Eye (tissue), 1 donor: ENCODE measurements at regions not wholly inside any gene's neighbourhood (a gene's known extent, or its start where the extent isn't known, plus 50 kb on each side); places are given as distances from the start of the nearest gene placed in this dataset.

Experiments
- DNase-seq: peaks from one replicate; pipeline ENCODE4 v3.0.0-alpha.2; 2015

DNA sequence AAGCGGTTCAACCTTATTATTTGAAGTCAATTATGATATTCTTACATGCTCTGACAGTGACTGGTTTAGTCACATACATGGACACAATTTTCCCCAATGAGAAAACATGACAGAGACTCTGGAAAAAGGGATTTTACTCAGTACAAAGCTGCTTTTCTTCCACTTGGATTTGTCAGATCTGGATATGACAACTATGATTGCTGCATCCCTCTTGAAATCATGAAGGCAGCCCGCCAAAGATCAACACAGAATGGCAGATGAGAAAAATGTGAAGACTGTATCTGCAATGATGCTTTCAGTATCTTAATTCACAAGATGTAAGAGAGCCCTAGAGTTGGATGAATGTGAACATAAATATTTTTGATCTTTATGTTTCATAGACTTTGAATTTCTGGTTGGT lies 439.6 kb downstream of the CDH8 start:
- DNase-seq: no peak

DNA sequence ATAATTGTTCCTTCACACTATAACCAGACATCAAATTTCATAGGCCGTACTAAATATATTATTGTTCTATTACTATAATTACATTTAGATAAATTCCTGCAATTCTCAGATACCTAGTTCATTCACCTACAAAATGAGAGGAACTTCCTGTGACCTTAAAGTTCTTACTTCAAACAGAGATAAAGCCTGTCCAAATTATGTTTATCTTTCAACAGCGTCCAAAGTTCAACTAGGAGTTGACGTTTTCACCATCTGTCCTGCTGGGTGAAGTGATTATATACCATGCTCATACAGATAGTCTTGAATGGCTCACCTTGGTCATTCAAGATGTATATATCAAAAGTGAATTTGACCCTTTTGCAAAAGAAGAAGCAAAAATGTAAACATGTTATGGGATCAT lies 440.6 kb downstream of the CDH8 start:
- DNase-seq: no peak

DNA sequence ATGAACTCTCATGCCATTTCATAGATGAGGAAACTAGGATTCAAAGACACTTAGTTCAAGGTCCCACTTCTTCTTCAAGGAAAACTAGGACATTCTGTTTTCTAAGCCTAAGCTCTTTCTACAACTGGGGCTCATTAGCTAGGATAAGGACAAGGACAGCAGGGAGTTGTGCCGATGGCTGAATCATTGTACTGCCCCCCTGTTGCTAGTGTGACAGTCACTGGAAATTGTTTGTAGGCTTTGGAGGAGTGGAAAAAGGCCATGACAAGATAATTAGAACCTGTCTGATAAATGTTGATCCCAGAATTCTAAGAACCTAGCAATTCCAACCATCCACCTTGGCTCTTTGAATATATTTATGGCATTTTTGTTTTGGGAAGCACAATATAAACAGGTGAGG lies 445.7 kb downstream of the CDH8 start:
- DNase-seq: no peak

DNA sequence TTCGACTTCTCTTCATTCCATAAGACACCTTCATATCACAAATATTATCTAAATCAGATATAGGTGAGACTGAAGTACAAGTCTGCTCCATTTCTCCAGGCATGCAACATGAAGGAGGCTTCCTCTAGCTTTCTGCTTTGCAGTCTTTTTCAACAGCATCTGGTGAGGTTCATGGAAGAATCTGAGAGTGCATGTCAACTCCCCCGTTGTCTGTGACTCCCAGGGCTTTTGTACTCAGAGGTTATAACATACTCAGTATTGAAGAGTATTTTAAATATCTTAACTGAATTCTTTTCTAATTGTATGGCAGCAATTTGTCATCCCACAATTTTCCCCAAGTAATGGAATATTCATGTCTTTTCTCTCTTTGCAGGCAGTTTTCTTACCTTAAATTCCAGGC lies 448.7 kb downstream of the CDH8 start:
- no peak for DNase-seq

DNA sequence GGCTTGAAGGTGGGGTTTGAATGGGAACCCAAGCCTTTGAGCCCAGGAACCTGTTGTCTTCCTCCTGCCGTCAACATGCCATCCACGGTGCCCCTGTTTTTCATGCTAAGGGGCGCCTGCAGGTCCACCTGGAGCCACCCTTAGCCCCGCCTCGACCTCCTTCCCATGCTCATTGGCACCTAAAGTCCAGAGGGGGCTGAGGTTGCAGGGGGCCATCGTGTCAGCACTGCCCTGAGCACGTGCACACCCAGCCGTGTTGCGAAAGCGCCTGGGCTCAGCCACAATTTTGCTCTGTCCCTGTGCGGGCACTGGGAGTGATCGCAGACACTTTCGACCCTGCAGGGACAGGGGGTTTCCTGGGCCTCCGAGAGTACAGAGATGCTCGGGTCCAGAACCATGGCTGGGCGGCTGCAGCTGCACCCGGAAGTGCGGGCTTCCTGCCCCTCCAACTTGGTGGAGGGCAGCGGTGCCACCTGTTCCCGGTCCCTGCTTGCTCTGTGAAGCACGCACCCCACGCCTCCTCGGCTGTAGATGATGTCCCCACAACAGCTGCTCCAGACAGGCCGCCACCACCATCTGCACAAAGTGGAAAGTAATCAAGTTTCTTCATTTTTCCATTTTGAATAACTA lies 454.7 kb downstream of the CDH8 start:
- DNase-seq: no peak

DNA sequence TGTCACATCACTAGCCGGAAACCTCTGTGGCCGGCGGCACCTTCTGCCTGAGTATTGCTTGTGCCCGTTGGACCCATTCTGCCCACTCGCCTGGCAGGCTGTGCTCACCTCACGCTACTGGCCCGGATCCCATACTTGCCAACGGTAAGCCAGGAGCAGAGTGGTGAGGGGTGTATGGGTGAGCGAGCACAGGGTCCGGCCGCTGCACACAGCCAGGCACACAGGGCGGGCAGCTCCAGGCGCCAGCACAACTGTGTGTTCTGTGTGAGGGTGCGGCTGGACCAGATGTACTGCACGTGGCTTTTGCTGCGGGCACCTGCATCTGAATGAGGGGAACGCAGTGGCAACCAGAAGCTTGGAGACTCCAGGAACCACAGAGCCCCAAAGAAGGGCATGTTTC lies 455.7 kb downstream of the CDH8 start:
- DNase-seq: no peak

DNA sequence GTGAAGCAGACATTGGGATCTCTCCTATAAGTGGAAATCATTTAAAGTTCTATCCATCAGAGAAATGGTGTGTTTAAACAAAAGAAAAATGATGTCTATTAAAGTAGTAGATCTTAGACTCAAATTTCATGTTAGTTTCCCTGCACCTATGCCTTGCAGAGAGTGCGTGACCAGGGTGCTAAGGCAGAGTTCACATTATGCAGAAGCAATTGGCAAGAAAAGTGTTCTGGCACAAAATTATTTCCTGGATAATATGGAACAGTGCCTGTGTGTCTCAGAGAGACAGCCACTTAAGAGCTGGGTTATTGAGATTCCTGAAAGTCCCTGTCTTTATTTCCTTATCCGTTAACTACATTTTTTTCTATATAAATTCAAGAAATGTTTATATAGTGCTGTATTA lies 457.0 kb downstream of the CDH8 start:
- DNase-seq: no peak

DNA sequence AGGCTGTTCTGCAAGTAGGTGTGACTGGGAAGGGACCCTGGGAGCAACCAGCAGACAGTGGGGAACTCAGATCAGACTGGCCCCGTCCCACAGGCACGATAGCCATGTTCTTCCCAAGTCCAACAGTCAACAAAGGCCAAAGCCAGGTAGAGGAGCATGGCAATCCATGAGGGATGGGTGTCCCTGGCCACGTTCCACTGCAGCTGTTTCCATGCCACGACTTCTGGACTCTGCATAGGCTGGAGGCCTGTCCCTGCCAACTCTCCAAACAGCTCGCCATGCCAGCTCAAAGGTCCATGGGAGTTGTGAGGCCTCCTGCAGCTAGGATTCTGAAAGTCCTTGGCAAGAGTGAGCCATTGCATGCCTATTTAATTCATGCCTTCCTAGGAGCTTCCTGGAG lies 459.8 kb downstream of the CDH8 start:
- DNase-seq: no peak

DNA sequence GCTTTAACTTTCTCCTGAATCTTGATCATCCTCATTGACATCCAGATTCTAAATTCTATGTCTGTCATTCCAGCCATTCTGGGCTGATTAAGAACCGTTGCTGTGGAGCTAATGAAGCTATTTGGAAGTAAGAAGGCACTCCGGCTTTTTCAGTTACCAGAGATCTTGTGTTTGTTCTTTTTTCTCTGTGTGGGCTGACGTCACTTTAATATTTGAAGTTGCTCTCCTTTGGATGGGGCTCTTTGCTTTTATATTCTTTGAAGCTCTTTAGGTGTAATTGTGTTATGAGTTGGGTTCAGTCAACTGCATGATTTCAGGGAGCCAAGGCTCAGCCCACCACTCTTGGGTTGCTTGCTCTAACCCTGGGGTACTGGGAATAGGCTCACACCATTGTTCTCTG lies 460.6 kb downstream of the CDH8 start:
- DNase-seq: no peak

DNA sequence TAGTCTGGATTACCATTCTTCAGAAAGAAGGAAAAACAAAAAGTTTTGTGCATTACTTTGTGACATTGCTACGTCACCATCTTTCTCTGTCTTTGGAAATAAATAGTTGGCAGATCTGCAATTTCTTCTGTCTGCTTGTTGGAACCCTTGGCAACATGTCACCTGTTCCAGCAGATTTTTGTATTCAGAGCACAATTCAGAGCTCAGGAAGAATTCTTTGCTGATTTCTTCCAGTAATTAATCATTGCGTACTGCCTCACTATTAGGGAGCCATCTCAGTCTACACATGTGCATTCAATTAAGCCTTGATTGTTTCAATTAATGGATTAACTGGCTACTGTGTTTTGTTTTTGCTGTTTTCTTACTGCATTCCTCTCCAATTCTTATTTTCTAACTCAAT lies 467.2 kb downstream of the CDH8 start:
- DNase-seq: peak; percentile 1

DNA sequence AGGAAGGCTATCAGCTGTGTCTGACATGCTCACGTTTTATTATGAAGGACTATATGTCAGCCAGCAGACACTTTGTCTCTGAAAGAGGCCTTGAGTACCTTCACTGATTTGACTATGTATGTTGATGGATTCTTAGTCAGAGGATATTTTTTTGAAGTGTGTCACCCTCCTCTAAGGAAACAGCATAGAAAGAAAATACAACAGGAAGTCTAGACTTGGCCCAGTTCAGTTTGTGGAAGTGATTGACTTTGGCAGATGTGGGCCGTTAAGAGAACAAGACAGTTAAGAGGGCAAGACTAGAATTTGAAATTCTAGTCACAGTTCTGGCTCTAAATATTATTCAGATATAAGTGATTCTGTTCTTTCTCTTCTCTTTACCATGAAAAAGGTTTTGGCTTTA lies 471.5 kb downstream of the CDH8 start:
- DNase-seq: no peak

DNA sequence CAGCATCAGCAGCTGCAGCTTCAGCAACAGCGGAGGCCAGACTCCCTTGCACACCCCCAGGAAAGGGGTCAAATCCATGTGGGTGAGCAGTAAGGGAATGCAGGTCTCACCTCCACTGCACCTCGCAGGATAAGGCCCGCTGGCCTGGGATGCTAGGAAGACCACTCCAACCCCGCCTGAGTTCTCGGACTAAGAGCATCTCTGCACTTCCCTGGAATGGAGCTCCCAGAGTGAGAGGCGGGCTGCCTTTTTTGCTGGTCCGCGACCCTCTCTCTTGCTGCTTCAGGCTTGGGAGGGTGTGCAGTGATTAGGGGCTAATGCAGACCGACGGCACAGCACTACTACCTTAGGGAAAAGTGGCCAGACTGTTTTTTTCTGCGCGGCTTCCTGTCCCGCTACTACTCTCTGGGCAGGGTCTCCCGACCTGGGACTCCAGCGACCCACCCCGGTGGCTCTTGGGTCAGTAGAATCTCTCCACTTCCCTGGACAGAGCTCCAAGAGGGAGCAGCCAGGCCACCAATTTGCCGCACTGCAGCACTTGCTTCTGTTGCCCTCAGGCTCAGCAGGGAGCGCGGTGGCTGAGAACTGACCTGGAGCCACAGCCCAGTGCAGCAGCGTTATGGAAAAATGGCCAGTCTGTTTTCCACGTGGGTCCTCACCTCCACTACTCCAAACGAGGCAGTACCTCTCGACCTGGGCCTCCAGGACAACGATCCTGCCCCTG lies 480.4 kb downstream of the CDH8 start:
- DNase-seq: no peak

DNA sequence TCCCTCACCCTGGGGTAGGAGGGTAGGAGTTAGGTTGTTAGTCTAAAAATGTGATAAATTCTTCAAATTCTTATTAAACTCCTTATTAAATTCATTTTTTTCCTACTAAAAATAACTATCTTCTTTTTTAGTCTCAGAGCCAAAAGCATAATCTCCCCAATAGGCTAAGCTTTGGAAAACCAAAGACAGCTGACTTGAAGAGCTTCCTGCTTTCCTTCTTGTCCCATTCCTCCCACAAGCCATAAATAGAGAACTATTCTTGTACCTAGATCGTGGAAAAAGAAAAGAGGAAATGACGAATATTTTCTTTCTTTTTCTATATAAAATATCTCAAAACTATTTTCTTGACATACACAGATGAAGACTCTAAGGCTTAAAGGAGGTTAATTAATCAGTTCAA lies 486.9 kb downstream of the CDH8 start:
- no peak for DNase-seq

DNA sequence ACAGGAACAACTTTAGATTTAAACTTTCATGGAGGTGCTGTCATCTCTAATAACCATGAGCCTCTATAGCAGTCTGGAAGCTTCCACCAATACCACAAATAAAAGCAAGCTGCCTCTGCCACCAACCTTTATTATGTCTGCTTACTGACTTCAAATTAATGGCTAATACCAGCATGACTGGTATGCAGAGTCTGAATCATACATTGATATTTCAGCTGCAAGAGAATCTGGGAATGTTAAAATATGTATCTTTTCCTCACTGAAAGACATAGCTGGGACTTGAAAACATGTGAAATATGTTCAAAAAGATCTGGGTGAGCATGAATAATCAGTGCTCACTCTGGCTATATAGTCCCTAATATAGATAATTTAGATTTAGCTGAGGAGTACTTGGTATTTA lies 488.6 kb downstream of the CDH8 start:
- DNase-seq: no peak

DNA sequence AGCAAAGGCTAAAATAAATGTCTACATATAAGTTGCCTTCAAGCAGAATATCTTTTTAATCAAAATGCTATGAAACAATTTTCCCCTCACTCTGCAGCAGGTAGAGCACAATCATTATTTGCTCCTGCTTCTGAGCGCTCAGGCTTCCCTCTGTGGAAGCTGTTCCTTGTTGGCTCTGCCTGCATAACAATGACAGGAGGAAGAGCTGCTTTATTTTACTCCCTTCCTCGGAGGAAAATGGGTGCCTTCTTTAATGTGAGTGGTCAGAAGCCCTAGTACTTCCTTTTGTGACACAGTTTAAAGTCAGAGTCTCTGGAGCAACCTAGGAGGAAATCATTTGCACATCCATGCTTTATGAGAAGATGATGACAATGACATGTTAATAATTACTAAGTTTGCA lies 492.1 kb downstream of the CDH8 start:
- DNase-seq: no peak

DNA sequence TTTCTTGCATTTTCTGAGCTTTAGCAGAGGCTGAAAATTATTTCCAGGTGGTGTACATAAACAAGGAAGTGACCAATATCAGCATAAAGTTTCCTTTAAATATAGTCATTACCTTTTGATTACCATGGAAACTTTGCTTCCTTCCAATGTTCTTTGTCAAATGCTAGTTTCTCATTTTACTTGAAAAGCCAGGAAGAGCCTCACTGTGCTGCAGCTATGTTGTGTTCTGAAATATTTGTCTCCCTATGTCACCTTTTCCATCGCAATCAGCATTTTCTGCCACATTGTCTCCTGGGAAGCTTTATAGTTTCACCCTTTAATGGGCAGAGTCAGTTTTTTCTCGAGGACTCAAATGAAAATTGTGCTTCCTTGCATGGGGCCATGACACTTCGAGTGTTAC lies 496.0 kb downstream of the CDH8 start:
- no peak for DNase-seq

DNA sequence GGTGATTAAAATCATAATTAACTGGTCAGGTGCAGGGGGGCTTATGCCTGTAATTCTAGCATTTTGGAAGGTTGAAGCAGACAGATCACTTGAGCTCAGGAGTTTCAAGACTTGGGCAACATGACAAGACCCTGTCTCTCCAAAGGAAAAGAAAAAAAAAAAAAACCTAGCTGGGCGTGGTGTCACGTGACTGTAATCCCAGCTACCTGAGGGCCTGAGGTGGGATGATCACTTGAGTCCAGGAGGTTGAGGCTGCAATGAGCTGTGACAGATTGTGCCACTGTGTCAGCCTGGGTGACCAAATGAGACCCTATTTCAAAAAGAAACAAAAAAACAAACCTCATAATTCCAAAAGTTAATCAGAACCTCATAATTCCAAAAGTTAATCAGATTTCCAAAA lies 505.5 kb downstream of the CDH8 start:
- DNase-seq: no peak

DNA sequence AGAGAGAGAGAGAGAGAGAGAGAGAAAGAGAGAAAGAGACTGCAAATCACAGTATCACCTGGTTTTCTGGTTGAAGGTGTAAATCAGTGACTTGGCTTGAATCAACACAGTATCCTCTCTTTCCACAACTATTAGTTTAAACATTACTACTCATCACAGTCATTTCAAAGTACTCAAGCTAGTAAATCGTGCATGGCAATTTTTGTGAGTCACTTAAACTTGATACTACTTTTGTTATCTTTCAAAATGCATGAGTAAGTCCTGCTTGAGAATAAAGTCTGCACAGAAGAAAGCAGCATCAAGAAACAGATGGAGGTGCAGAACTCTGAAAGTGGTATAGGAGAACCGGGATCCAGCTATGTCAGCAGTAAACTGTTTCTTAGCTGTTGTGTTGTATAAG lies 535.4 kb downstream of the CDH8 start:
- DNase-seq: no peak

DNA sequence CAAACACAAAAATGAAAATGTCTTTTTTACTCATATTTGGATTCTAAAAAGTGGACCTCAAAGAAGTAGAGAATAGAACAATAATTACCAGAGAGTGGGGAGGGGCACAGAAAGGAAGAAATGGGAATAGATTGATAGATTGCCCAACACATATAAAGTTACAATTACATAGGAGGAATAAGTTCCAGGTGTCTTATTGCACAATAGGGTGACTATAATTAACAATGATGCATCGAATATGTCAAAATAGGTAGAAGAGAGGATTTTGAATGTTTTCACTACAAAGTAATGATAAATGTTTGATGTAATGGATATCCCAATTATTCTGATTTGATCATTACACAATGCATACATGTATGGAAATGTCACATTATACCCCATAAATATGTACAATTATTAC lies 556.0 kb downstream of the CDH8 start:
- no peak for DNase-seq

DNA sequence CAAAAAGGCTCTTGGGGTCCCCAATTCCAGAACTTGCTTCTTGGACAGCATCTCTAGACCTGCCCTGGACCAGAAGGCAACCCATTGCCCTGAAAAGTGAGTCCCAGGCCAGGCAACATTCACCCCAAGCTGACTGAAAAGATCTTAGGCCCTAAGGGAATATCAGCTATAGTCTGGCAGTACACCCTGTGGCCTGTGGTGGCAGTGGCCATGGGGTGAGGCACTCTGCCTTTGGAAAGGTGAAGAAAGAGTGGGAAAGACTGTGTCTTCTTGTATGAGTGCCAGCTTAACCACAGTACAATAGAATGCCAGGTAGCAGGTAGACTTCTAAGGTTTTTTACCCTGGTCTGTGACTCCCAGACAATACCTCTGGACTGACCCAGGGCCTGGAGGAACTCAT lies 564.5 kb downstream of the CDH8 start:
- no peak for DNase-seq

DNA sequence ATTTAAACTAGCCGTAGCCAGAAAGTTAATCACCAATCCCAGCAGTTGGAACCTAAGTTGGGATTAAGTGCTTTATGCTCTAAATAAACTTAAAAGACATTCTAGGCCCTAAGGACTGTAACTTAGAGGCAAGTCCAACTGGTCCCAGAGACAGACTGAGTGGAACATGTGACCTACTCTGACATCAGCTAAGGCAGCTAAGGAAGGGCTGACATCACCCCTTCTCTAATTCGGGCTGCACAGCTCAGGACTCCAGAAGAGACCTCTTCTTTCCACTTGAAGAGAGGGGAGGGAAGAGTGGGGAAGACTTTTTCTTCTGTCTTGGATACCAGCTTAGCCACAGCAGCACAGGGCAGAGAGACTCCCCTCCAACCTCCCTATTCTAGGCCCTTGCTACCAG lies 565.2 kb downstream of the CDH8 start:
- DNase-seq: no peak

DNA sequence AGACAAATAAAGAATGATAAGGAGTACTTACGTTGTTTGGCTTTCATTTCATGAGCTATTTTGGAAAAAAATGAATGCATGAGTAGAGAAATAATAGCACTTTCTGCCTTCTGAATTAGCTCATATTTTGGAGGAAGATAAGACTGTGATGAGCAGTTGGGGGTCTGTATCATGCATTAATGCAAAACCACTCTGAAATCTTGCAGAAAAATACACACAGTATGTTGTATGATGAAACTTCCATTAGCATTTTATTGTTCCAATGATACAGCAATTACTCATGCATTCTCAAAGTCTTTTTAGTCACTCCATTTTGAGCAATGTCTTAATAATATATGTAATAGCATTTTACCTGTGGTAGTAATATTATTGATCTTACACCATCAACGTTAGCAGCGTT lies 571.0 kb downstream of the CDH8 start:
- no peak for DNase-seq

DNA sequence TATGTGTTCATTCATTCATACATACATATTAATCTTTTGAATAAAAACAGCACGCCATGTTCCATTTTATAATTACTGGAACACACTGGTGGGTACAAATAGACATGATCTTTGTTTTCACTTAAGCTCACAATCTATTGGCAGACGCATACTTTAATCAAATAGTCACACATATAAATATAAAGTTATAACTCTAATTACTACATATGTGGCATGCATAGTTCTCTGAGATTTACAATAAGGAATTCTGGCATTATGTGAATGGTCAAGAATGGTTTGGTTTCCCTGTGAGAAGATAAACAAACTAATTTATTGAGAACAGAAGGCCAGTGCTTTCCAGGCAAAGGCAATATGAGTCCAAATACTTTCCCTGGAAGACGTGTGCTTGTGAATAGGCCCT lies 576.2 kb downstream of the CDH8 start:
- no peak for DNase-seq

DNA sequence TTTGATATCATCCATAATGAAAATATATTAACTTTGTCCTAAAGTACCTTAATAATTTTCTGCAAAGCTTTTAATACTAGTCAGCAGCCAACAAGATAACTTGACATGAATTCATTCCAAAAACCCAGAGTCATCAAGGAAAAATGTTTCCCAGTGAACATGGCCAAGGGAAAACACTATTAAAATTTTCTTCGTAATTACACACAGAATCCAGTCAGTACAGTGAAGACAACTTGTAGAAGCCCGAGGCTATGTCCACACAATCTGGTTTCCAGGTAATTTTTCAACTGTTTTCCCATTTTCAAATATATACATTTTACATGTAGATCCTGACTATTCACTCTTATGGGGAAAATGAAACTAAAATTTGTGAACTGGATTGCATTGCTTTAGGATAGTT lies 600.9 kb downstream of the CDH8 start:
- DNase-seq: no peak

DNA sequence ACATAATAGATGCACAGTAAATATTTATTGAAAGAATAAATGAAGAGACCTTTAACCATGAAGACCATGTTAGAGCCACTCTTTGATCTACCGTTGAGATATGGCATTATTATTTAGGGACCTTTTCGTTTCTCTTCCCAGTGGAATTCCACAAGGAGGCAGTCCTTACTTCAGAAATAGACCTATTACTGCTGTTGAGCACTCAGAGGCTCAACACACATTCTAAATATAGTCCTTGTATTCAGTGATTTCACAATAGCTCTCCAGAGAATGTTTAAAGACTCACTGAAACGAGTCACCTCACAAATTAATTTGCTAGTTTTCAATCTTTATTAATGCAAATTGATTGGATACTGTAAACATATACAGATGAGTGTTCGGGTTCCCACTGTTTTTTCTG lies 603.8 kb downstream of the CDH8 start:
- DNase-seq: no peak
